OCI-LY7 (cell line): ENCODE measurements at regions not wholly inside any gene's neighbourhood (a gene's known extent, or its start where the extent isn't known, plus 50 kb on each side); places are given as distances from the start of the nearest gene placed in this dataset.

ENCODE experiments used
- BruUV-seq: library from RNA; stranded (reverse); fragments of 400-500 nt; replicated peaks from 2 replicates; lab custom pipeline; 2021; lab: Mats Ljungman, UMichigan
- CTCF ChIA-PET: fragments of 300-600 bp; sonication (Branson Sonifier 250); formaldehyde crosslinking; loops from one replicate; lab custom pipeline; 2022; ENCODE audit warnings: antibody characterized with exemption; ENCODE audit not compliant: unreplicated experiment; lab: Charles Lee
- POLR2A ChIA-PET: fragments of 300-600 bp; sonication (Branson Sonifier 250); formaldehyde crosslinking; loops from one replicate; lab custom pipeline; 2022; ENCODE audit warnings: antibody characterized with exemption; lab: Charles Lee
- DNase-seq: peaks from one replicate; pipeline ENCODE4 v3.0.0-alpha.2; 2015; ENCODE audit warnings: low spot score
- H2AFZ ChIP-seq: fragments of 200-600 bp; sonication (generic), shearing (Covaris generic); 2 replicates; pipeline ENCODE4 v1.6.1; 2014; ENCODE audit warnings: mild to moderate bottlenecking, antibody characterized with exemption, low read length, moderate library complexity
- H3K27ac ChIP-seq: fragments of 200-600 bp; sonication (generic); 2 replicates; pipeline ENCODE4 v1.5.1; 2014; ENCODE audit warnings: mixed run types, low read depth, mild to moderate bottlenecking, moderate library complexity, low read length, inconsistent platforms; ENCODE audit not compliant: poor library complexity, severe bottlenecking
- H3K36me3 ChIP-seq: fragments of 200-600 bp; sonication (generic); 2 replicates; pipeline ENCODE4 v1.6.1; 2014; ENCODE audit warnings: mild to moderate bottlenecking, antibody characterized with exemption, low read length, moderate library complexity, mixed read lengths; ENCODE audit not compliant: insufficient read depth
- H3K4me1 ChIP-seq: fragments of 200-600 bp; sonication (generic); 2 replicates; pipeline ENCODE4 v1.5.1; 2014; ENCODE audit warnings: mild to moderate bottlenecking, low read length; ENCODE audit not compliant: insufficient read depth, poor library complexity, severe bottlenecking
- H3K4me2 ChIP-seq: fragments of 200-600 bp; sonication (generic); 2 replicates; pipeline ENCODE4 v1.6.1; 2014; ENCODE audit warnings: mild to moderate bottlenecking, low read length
- H3K4me3 ChIP-seq: fragments of 200-600 bp; sonication (generic); 2 replicates; pipeline ENCODE4 v1.5.1; 2014; ENCODE audit warnings: mild to moderate bottlenecking, low read depth, low read length; ENCODE audit not compliant: poor library complexity, severe bottlenecking
- H3K79me2 ChIP-seq: fragments of 200-600 bp; sonication (generic); 2 replicates; pipeline ENCODE4 v1.6.1; 2016; ENCODE audit warnings: low read depth, mild to moderate bottlenecking, low read length, moderate library complexity, mixed read lengths; ENCODE audit not compliant: insufficient read depth
- H3K9me2 ChIP-seq: fragments of 200-600 bp; sonication (generic); 2 replicates; pipeline ENCODE4 v1.6.1; 2016; ENCODE audit warnings: mild to moderate bottlenecking, low read length, mixed read lengths; ENCODE audit not compliant: insufficient read depth
- H3K9me3 ChIP-seq: fragments of 200-600 bp; sonication (generic); 2 replicates; pipeline ENCODE4 v1.6.1; 2014; ENCODE audit warnings: mild to moderate bottlenecking, mixed run types, low read length, mixed read lengths
- H4K20me1 ChIP-seq: fragments of 200-600 bp; sonication (generic); 2 replicates; pipeline ENCODE4 v1.6.1; 2014; ENCODE audit warnings: mild to moderate bottlenecking, antibody characterized with exemption, low read length, moderate library complexity, mixed read lengths; ENCODE audit not compliant: insufficient read depth
- CTCF ChIP-seq: fragments of 200-600 bp; sonication (generic); conservative IDR thresholded peaks from 2 replicates; pipeline ENCODE4 v1.5.1; 2014; ENCODE audit warnings: mild to moderate bottlenecking, antibody characterized with exemption, low read length, moderate library complexity, mixed read lengths
- EZH2phosphoT487 ChIP-seq: fragments of 200-600 bp; sonication (generic); IDR thresholded peaks from 2 replicates; pipeline ENCODE4 v1.6.1; 2018; ENCODE audit warnings: low read depth, borderline replicate concordance, mild to moderate bottlenecking, mixed run types, antibody characterized with exemption, low read length, moderate library complexity, mixed read lengths
- intact Hi-C: fragments of 100-400 bp; cut with micrococcal nuclease; formaldehyde crosslinking; loops from one replicate; pipeline ENCODE4 v1.10.0; 2022; ENCODE audit not compliant: unreplicated experiment

GRCh38 chr2:150609831-150610582, 122.5 kb upstream of the RND3 start:
- POLR2A ChIA-PET, result no interaction called here
- BruUV-seq, result no TSS peak
- Histone ChIP-seq H3K4me3 (no peak overlapping the region), H2AFZ (no peak overlapping the region), H3K27ac (no peak overlapping the region), H3K9me2 (no peaks in the 10 kb centered on the region), H3K79me2 (no peaks in the 10 kb centered on the region), H4K20me1 (no peaks in the 10 kb centered on the region), H3K9me3 (no peaks in the 10 kb centered on the region), H3K4me1 (no peaks in the 10 kb centered on the region), H3K4me2 (no peak overlapping the region), H3K36me3 (no peaks in the 10 kb centered on the region)
- intact Hi-C loops, result loop anchor here (5.0 kb wide), 1 partner anchor 1013 kb away; no protein-coding TSS in a partner anchor
- CTCF ChIA-PET, result no interaction called here
- DNase-seq, result no peak
- TF ChIP-seq CTCF (no peak), EZH2phosphoT487 (no peak)

- H3K27ac ChIP-seq, result no peak overlapping the region
- no TSS peak for BruUV-seq
- intact Hi-C loops, result loop anchor here (5.0 kb wide), 1 partner anchor 1011 kb away; no protein-coding TSS in a partner anchor
Observed at GRCh38 chr2:150608341-150608740, 120.9 kb upstream of the RND3 start.

More at GRCh38 chr2:150608341-150608740, 120.9 kb upstream of the RND3 start:
- Histone ChIP-seq H3K9me2 (no peaks in the 10 kb centered on the region), H2AFZ (no peak overlapping the region), H3K9me3 (no peaks in the 10 kb centered on the region), H4K20me1 (no peaks in the 10 kb centered on the region), H3K4me1 (no peaks in the 10 kb centered on the region), H3K79me2 (no peaks in the 10 kb centered on the region), H3K4me2 (no peak overlapping the region), H3K36me3 (no peaks in the 10 kb centered on the region), H3K4me3 (no peak overlapping the region)
- ChIA-PET CTCF (no interaction called here), POLR2A (no interaction called here)
- DNase-seq, result no peak
- TF ChIP-seq CTCF, result no peak
- no peak for TF ChIP-seq EZH2phosphoT487
